ENCODE measurements at regions not wholly inside any gene's neighbourhood (a gene's known extent, or its start where the extent isn't known, plus 50 kb on each side); places are given as distances from the start of the nearest gene placed in this dataset.
"Not testable (repeated sequence)": the region's sequence is repeated elsewhere in the genome, so short reads cannot be mapped to it uniquely, and the experiment has no call there.

DNA sequence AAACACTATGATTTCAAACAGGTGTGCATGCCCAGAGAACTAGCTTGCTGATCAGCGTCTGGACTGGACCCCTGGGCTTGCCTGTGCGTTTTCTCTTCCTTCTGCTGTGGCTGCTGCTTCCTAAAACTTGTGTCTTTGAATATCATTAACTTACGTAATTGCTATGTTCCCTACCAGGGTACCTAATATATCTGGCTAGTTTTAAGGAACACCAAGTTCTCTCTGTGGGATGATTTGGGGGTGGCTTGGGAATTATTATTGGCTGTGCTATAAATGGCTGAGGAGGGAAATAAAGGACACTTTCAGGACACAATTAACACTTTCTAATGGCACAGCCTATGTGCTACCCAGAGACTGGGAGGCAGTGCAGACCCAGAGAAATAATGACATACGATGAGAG lies 606.0 kb upstream of the RBFOX1 start:
- DNase-seq (ENCODE audit: low spot score) = no peak

DNA sequence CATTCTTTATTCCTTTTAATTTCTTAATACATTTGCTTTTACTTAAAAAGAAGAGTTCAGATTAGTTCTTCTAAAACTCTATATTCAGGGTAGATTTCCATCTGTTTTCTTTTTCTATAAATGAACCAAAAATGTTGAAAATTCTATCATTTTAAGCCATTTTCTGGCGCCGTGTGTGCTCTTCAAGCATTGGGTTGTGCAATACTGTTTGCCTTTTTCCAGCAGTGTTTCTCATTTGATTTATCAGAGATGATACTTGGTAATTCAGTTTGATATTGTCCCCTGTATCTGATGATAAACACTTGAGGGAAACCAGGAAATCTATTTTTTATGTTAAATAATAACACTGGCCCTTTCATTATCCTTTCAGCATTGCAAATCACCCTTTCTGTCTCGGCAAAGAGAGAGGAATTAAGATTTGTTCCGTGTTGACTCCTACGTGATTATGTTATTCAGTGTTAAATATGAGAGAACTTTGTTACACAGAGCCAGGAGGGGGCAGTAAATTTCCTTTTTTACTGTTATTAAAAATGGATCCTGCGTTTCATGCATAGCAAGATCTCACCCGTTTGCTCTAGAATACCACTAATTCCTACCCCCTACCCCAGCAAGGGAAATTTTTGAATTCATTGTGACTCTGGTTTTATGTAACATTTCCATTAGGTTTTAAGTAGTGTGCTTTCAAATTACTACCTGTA lies 606.9 kb upstream of the RBFOX1 start:
- peak; percentile 18 for DNase-seq (ENCODE audit: low spot score)

DNA sequence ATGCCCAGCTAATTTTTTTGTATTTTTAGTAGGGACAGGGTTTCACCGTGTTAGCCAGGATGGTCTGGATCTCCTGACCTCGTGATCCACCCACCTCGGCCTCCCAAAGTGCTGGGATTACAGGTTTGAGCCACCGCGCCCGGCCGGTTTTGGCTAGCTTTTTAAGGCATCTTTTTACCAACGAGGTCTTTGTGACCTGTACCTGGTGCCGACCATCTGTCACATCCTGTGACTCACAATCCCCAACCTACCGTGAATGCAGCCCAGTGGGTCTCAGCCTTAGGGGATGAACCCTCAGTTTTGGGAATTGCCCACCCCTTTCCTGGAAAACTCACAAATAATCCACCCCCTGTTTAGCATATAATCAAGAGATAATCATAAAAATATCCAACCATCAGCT lies 607.4 kb upstream of the RBFOX1 start:
- DNase-seq (ENCODE audit: low spot score) = not testable (repeated sequence)

DNA sequence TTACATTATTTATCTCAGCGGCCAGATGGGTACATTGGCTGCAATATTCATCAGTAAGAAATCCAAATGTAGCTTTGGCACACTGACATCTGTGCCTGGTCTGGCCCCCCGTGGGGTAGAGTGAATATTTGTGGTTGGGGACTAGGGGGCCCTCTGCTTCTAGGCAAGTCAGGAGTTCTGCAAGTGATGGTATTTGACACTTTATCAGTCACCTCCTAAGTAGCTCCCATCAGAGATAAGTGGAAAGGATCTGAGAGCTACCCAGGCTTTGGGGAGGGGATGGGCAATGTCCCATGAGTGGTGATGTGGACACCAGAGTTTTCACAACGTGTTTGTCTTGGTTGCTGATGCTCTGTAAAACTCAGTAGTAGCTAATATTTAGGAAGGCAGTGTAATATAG lies 609.9 kb upstream of the RBFOX1 start:
- DNase-seq (ENCODE audit: low spot score) = no peak

DNA sequence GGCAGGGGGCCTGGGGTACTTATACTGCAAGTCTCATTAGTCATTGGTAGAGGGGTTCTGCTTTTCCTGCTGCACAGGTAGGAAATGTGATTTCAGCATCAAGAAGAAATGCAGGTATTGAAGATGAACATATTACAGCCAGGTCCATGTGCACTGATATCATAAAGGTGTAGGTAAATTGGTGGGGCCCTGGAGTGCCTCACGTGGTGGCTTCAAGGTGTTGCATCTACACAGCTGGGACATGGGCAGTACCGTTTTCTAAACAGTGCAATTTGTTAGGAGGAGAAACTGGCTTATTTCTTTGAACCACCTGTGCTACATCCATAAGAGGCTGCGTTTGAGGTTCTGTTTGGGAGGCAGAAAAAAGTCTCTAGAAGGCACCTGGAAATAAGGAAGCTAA lies 618.1 kb upstream of the RBFOX1 start:
- DNase-seq (ENCODE audit: low spot score) = no peak

DNA sequence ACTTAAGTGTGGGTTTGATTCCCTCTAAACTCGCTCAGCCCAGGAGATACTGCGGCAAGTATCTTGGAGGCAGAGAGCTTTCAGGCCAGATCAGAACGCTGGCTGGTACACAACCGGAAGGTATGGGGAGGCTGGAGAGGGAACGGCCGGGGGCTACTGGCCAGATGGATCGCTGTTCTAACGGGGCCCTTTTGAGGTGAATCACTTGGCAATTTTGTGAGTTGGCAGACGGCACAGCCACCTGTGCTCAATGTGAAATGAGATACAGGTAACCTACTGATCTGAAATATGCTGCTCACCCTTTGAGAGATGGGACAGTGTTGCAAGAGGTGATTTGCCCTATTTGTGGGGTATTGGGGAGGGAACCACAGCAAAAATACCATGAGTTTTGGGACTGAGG lies 622.9 kb upstream of the RBFOX1 start:
- DNase-seq (ENCODE audit: low spot score) = no peak

DNA sequence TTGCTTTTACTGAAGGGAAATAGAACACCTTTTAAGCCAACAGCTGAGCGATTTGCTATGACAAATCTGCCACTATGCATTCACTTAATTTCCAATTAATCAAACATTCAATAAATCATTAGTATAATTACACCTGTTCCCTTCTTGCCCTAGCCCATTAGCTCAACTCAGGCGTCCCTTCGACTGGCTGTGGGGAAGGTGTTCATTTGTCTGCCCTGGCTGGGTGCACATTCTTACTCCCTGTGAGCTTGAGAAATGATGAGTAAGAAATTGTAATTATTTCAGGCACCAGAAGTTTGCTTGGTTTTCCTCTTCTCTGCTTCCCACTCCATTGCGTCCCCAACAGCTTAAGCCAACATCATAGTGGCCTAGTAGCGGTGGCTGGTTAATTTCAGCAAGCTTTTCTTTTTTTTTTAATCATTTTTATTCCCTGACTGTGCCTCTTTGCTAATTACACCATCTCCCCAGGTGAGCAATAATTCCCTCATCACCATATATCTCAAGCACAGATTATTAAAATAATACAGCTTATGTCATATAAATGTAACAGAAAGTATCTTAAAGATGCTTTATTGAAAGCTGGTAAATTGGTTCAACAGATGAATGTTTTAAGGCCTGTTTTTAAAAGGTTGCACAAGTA lies 623.9 kb upstream of the RBFOX1 start:
- no peak for DNase-seq (ENCODE audit: low spot score)

DNA sequence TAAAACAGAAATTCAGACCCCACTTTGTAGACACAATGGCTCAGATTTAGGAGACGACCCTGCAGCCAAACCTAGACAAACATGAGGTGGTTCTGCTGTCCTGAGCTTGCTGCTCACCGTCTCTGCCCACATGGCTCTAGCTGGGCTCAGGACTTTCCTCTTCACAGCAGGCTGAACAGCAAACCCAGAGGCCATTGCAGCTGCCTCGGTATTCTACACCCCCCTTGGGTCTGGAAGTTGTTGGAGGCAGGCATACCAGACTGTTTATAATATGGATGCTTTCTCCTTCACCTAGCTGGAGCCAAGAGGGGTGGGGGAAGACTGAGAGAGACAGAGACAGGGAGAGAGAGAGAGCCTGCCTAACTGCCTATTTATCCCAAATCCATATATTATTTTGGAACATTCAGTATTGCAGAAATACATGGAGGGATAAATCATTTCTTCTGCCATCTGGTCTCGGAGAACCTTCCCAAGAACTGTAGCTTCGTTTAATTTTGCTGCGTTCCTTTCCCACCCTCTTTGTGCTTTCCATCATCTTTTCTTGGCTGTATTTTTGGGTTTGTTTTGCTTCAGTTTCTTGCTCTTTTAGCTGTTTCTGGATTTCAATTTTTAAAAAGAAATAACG lies 628.2 kb upstream of the RBFOX1 start:
- no peak for DNase-seq (ENCODE audit: low spot score)

DNA sequence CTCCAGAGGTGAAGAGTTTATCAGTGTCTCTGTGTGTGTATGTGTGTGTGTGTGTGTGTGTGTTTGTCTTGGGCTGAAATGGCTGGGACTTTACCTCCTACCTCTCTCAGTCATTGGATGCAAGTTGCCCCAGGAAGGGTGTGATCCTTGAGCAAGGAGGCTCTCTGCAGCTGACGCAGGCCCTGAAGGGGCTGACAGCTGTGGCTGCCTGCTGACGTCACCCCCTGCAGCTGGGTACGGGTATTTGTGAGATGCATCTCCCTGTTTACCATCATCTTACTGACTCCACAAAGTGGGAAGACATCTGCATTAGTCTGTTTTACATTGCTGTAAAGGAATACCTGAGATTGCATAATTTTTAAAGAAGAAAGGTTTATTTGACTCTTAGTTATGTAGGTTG lies 631.5 kb upstream of the RBFOX1 start:
- DNase-seq (ENCODE audit: low spot score) = no peak

DNA sequence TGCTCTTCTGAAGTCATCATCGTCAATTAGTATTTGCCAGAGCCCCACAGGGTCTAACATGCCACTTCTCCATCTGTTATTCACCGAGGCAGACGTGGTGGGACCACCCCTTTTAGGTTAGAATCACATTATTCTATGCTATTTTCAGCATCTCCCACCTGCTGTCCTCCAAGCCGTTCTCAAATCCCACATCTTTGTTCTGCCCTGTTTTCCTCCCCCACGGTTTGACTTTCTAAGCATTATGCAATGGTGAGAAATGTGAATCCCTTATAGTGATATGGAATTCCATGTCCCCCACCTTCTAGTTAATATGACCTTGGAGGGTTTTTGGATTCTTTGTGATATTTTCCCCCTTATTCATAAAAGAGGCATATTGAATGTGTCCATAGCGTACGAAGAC lies 634.1 kb upstream of the RBFOX1 start:
- no peak for DNase-seq (ENCODE audit: low spot score)

DNA sequence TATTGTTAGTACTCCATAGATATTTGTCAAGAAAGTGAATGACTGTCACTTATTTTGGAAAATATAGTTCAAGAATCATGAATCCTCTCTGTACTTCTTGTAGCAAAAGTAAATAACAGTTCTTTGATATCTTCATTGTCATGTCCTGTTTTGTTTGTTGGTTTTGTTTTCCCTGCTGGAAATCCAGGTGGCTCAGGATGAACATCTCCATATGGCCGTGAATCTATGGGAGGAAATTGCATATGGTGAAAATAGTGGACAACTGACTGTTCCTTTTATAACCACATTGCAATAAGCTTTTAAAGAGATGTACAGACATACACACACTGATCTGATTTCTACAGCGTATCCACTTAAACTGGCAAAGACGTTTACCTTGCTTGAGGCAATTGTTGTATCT lies 637.0 kb upstream of the RBFOX1 start:
- DNase-seq (ENCODE audit: low spot score) = no peak

DNA sequence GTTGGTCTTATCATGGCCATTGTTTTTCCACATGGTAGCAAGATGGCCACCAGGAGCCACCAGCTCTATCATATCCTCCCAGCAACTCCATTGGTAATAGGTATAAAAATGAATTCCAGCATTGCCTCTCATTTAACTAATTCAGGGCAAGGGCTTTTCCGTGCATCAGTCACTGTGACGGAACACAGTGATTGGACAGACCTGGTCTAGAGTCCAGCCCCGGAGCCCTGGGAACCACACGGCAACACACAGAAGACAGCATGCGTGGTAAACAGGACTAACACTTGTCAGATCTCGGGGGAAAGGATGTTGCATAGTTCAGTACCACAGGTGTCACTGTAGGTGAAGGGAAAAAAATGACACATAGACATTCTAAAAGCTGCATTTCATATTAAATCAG lies 638.0 kb upstream of the RBFOX1 start:
- DNase-seq (ENCODE audit: low spot score) = no peak

DNA sequence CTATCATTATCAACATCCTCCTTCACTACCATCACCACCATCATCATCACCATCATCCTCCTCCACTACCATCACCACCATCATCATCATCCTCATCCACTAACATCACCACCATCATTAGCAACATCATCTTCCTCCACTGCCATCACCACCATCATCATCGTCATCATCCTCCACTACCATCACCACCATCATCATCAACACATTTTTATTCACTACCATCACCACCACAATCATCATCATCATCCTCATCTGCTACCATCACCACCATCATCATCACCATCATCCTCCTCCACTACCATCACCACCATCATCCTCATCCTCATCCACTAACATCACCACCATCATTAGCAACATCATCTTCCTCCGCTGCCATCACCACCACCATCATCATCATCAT lies 639.2 kb upstream of the RBFOX1 start:
- DNase-seq (ENCODE audit: low spot score) = not testable (repeated sequence)

DNA sequence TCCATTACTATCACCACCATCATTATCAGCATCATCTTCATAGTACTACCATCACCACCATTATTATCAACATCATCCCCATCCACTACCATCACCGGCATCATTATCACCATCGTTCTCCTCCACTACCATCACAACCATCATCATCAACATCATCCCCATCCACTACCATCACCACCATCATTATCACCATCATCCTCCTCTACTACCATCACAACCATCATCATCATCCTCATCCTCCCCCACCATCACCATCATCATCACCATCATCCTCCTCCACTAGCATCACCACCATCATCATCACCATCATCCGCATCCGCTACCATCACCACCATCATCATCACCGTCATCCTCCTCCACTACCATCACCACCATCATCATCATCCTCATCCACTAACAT lies 639.8 kb upstream of the RBFOX1 start:
- DNase-seq (ENCODE audit: low spot score) = no peak

DNA sequence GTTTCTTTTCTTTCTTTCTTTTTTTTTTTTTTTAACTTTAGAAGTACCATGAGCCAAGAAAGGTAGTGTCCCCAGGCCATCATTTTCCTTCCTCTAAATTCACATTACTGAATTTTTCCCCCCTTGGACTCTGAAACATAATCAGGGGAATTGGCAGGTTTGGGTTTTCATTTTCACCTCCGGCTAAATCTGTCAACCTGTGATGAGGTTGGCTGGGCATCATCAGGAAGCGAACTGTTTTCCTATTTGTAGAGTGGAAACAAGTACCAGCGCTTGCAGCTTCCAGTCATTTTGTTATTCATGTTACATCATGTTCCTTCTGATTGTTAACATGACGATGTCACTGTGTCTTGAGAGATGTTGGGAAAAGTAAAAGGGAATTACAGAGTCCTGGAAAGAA lies 641.9 kb upstream of the RBFOX1 start:
- no peak for DNase-seq (ENCODE audit: low spot score)

DNA sequence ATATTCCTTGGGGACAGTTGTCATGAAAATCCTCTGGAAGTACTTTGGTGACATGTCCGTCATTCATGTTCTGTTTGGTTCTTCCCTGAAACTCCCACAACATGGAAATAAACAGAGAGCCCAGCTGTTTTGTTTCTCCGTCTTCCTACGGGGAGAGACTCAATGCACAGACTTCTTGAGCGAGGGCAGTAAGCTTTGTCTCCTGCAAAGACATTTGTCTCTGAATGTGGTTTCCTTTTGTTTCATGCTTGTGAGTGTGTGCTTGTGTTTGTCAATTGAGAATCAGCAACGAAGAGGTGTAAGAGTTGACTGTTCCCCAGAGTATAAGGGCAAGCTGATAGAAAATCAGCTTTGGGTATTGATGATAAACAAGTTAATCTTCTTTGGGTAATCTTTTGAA lies 643.0 kb upstream of the RBFOX1 start:
- no peak for DNase-seq (ENCODE audit: low spot score)

DNA sequence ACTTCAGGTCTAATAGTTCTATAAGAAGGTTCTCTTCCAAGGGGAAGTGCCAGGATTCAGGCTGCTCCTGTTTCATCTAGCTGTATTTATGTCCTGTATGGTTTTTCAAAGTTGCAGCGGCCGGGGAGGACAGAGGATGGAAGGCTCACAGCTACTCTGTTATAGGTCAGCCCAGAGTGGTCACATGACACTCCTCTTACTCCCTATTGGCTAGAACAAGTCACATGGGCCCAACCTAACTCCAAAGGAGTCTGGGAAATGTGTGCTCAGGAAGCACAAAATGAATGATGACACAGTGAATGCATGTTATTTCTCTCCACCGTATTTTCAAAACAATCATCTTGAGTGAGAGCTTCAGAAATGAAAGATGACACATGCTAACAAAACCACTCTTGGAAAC lies 645.1 kb upstream of the RBFOX1 start:
- DNase-seq (ENCODE audit: low spot score) = no peak

DNA sequence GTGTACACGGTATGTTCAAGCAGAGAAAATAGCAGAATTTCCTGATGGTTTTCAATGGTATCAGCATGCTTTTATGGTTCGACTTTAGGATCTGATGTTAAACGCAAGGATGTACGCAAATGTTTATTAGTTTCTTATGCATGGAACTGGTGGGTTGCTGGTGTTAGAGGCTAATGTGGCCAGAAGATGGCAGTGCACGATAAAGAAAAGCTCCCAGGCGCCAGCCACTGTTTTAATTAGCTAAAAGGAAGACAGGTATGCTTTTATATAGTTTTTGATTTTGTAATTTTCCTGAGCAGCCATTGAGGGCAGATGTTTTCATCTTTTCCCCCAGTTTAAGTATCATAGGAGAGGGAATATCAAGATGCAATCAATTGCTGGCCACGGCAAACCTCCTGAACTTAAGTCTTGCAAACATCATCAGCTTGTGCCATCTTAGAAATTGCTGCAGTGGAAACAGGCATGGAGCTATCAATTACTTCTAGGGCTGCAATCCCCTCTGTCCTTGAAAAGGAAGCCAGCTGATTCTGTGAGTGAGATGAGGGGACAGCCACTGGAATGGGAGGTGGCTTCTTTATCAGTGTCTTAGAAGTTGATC lies 648.5 kb upstream of the RBFOX1 start:
- peak; percentile 22 for DNase-seq (ENCODE audit: low spot score)

DNA sequence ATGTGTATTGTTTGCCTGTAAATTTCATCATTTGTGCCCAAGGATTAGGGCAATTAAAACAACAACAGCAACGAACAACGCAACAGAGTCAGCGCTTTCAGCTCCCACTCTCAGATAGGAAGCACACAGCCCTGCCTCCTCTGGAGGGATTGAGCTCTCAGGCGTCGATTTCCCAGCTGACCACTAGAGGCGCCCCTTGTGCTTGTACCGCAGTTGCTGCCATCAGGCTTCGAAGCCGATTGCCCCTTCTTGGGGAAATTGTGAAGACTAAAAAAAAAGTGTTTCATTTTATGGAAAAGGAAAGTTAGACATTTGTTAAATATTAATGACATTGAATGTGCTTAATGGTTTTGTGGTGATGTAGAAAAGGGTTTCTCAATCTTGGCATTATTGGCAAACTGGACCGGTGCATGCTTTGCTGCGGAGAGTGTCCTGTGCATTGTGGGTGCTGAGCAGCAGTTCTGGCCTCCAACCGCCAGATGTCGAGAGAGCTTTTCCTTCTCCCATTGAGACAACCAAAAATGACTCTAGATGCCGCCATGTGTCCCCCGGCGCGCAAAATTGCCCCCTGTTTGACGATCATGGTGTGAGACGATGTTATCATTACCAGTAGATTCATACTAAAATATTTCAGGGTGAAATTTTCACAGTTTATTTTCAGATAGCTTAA lies 650.4 kb upstream of the RBFOX1 start:
- peak; percentile 48 for DNase-seq (ENCODE audit: low spot score)

DNA sequence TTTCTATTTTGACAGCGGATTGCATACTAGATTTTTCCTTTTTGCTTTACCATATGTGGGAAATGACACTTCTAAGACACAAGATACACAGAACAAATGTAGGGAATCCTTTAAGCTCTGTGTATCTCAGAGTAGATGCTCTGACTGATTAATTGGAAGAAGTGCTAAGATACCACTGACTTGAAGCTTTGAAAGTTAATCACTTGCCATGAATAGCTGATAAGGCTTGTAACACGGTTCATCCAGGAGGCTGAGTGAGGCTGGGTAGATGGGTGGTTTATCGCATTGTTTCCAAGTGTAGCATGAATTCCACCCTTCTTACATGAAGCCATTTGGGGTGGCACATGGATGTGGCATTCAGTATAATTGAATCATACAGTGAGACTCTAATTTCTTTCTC lies 654.1 kb upstream of the RBFOX1 start:
- no peak for DNase-seq (ENCODE audit: low spot score)

DNA sequence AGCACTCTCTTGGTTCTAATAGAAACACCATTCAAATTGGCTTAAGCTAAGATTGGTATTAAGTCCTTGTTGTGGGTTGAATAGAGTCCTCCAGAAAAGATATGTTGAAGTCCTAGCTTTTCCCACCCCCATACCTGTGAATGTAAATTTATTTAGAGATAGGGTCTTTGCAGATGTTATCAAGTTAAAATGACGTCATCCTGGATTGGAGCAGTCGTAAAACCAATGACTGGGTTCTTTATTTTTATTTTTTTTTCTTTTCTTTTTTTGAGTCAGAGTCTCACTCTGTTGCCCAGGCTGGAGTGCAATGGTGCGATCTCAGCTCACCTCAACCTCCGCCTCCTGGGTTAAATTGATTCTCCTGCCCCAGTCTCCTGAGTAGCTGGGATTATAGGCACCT lies 658.6 kb upstream of the RBFOX1 start:
- no peak for DNase-seq (ENCODE audit: low spot score)

DNA sequence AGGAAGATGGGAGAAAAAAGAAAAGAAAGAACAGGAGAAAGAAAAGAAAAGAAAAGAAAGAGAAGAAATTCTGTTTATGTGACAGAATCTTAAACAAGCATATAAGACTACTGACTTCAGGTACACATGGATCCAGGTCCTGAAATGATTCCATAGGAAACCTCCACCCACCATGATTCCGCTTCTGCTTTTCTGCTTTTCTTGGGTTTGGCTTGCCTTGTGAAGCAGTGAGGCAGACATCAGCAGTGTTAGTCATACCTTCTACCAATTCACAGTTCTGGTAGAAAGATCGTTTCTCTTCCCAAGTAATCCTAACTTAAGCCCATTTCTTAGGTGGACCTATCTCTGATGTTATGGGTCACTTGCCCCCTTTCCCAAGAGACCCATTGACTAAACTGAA lies 660.1 kb upstream of the RBFOX1 start:
- no peak for DNase-seq (ENCODE audit: low spot score)

DNA sequence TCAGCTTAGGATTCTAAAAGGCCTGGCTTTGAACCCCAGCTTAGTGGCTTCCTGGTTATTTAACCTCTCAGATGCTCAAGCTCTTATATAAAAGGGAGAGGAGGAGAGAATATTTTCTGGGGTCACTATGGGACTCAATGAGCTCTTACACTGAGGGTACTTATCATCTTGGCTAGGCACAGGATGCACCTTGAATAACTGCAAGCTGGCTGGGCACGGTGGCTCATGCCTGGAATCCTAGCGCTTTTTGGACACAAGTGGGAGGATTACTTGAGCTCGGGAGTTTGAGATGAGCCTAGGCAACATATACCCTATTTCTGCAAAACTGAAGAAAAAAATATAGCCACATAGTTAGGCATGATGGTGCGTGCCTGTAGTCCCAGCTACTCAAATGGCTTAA lies 665.3 kb upstream of the RBFOX1 start:
- DNase-seq (ENCODE audit: low spot score) = no peak
